ENCODE measurements at regions not wholly inside any gene's neighbourhood (a gene's known extent, or its start where the extent isn't known, plus 50 kb on each side); places are given as distances from the start of the nearest gene placed in this dataset.

- no peaks in the 10 kb centered on the region for H3K79me2 ChIP-seq (replicated peaks; ENCODE audit: insufficient read depth, low read length)
- H3K4me3 ChIP-seq (ENCODE audit: low read length): no peak overlapping the region
- no peaks in the 10 kb centered on the region for H3K27me3 ChIP-seq (ENCODE audit: insufficient read depth, low read depth, low read length)
- TF ChIP-seq EZH2 (IDR thresholded peaks at IDR 0.05; ENCODE audit: borderline replicate concordance, insufficient read depth, low read length, poor library complexity, severe bottlenecking) (no peak), EP300 (conservative IDR thresholded peaks at IDR 0.05; ENCODE audit: poor library complexity, severe bottlenecking) (no peak), MXI1 (conservative IDR thresholded peaks at IDR 0.05; ENCODE audit: poor library complexity, severe bottlenecking) (no peak), REST (IDR thresholded peaks at IDR 0.05; ENCODE audit: borderline replicate concordance) (no peak), SMC3 (conservative IDR thresholded peaks at IDR 0.05; ENCODE audit: poor library complexity) (no peak), TAF1 (IDR thresholded peaks at IDR 0.05; ENCODE audit: low read depth) (no peak), RAD21 (conservative IDR thresholded peaks at IDR 0.05) (no peak), CTCF (IDR thresholded peaks at IDR 0.05; ENCODE audit: poor library complexity, severe bottlenecking) (no peak), POLR2AphosphoS5 (IDR thresholded peaks at IDR 0.05) (no peak)
- no peak overlapping the region for H2AFZ ChIP-seq (ENCODE audit: low read depth, low read length)
- no peaks in the 10 kb centered on the region for H3K9me3 ChIP-seq (ENCODE audit: low read length)
- no peaks in the 10 kb centered on the region for H3K9me2 ChIP-seq (ENCODE audit: insufficient read depth, low read length)
- H3K27ac ChIP-seq (ENCODE audit: low read length): no peak overlapping the region
- H3F3A ChIP-seq (ENCODE audit: insufficient read depth, low read length, poor library complexity, severe bottlenecking): no peaks in the 10 kb centered on the region
- no peaks in the 10 kb centered on the region for H3K36me3 ChIP-seq (ENCODE audit: insufficient read depth, low read length)
- H3K4me2 ChIP-seq (ENCODE audit: low read length): no peak overlapping the region
- no peak overlapping the region for H3K9ac ChIP-seq (ENCODE audit: low read length)
- H4K20me1 ChIP-seq (ENCODE audit: insufficient read depth): no peaks in the 10 kb centered on the region
Measured at GRCh38 chr3:30527186-30527585, 79.2 kb upstream of the TGFBR2 start.

- no peak overlapping the region for H3K4me3 ChIP-seq (ENCODE audit: low read length)
- TF ChIP-seq SMC3 (conservative IDR thresholded peaks at IDR 0.05; ENCODE audit: poor library complexity) (no peak), REST (IDR thresholded peaks at IDR 0.05; ENCODE audit: borderline replicate concordance) (no peak), EP300 (conservative IDR thresholded peaks at IDR 0.05; ENCODE audit: poor library complexity, severe bottlenecking) (no peak), EZH2 (IDR thresholded peaks at IDR 0.05; ENCODE audit: borderline replicate concordance, insufficient read depth, low read length, poor library complexity, severe bottlenecking) (no peak), RAD21 (conservative IDR thresholded peaks at IDR 0.05) (no peak), TAF1 (IDR thresholded peaks at IDR 0.05; ENCODE audit: low read depth) (no peak), POLR2AphosphoS5 (IDR thresholded peaks at IDR 0.05) (no peak), MXI1 (conservative IDR thresholded peaks at IDR 0.05; ENCODE audit: poor library complexity, severe bottlenecking) (no peak), CTCF (IDR thresholded peaks at IDR 0.05; ENCODE audit: poor library complexity, severe bottlenecking) (no peak)
- H3K9ac ChIP-seq (ENCODE audit: low read length): no peak overlapping the region
- no peaks in the 10 kb centered on the region for H3K9me2 ChIP-seq (ENCODE audit: insufficient read depth, low read length)
- H3K79me2 ChIP-seq (replicated peaks; ENCODE audit: insufficient read depth, low read length): no peaks in the 10 kb centered on the region
- no peak overlapping the region for H3K27ac ChIP-seq (ENCODE audit: low read length)
- no peaks in the 10 kb centered on the region for H4K20me1 ChIP-seq (ENCODE audit: insufficient read depth)
- no peaks in the 10 kb centered on the region for H3K36me3 ChIP-seq (ENCODE audit: insufficient read depth, low read length)
- H3K4me2 ChIP-seq (ENCODE audit: low read length): no peak overlapping the region
- H3K9me3 ChIP-seq (ENCODE audit: low read length): no peaks in the 10 kb centered on the region
- H2AFZ ChIP-seq (ENCODE audit: low read depth, low read length): no peak overlapping the region
- H3K27me3 ChIP-seq (ENCODE audit: insufficient read depth, low read depth, low read length): no peaks in the 10 kb centered on the region
- no peaks in the 10 kb centered on the region for H3F3A ChIP-seq (ENCODE audit: insufficient read depth, low read length, poor library complexity, severe bottlenecking)
Measured at GRCh38 chr3:30527720-30528119, 78.7 kb upstream of the TGFBR2 start.

All from neural cell (in vitro differentiated cells).